ENCODE measurements at regions not wholly inside any gene's neighbourhood (a gene's known extent, or its start where the extent isn't known, plus 50 kb on each side); places are given as distances from the start of the nearest gene placed in this dataset.

- Mint-ChIP-seq H3K36me3 (peaks cover 0 to under 1% of the 10 kb centered on the region in 2 donors), H3K27ac (no peak overlapping the region), H3K9me3 (no peaks in the 10 kb centered on the region)
- peak in 1 of 2 donors; percentile 40 for ATAC-seq
- DNase-seq (ENCODE audit: low spot score in 2 of 2), result no peak
These were observed 52.1 kb downstream of the MPP7 start for GRCh38 chr10:28250782-28251181.

DNA sequence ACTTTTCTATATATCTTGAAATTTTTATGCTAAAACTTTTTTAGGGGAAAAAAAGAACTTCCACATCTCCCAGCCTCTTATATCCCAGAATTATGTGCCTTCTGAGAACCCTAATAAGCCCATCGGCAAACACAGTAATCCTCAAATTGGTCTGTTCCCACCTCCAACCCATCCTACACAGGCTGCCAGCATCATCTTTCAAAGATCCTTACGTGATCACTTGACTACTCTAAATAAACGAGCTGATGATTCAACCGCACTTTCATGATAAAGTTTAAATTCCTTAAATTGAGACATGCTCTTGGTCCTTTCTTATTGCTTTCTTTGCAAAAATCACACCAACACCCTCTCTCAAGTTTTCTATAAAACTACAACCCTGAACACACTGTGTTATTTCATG, 52.5 kb downstream of the MPP7 start:
- Mint-ChIP-seq H3K27ac (no peak overlapping the region), H3K36me3 (peaks cover 0 to 5% of the 10 kb centered on the region in 2 donors), H3K9me3 (no peaks in the 10 kb centered on the region)
- ATAC-seq, result no peak
- no peak for DNase-seq (ENCODE audit: low spot score in 2 of 2)

- DNase-seq (ENCODE audit: low spot score in 2 of 2), result no peak
- H3K9me3 Mint-ChIP-seq, result no peaks in the 10 kb centered on the region
- ATAC-seq, result no peak
- H3K27ac Mint-ChIP-seq, result no peak overlapping the region
- H3K36me3 Mint-ChIP-seq, result peaks cover 0 to 10% of the 10 kb centered on the region in 2 donors
These were observed 53.4 kb downstream of the MPP7 start for GRCh38 chr10:28249512-28249911.

- Mint-ChIP-seq H3K36me3 (peaks cover 0 to 10% of the 10 kb centered on the region in 2 donors), H3K27ac (no peak overlapping the region), H3K9me3 (no peaks in the 10 kb centered on the region)
- peak in 1 of 2 donors; percentile 57 for DNase-seq (ENCODE audit: low spot score in 2 of 2)
- ATAC-seq, result peak in 1 of 2 donors; percentile 87
These were observed 54.8 kb downstream of the MPP7 start for GRCh38 chr10:28248092-28248491.

- no peak for ATAC-seq
- Mint-ChIP-seq H3K27ac (no peak overlapping the region), H3K9me3 (no peaks in the 10 kb centered on the region), H3K36me3 (peaks cover 0 to 10% of the 10 kb centered on the region in 2 donors)
- no peak for DNase-seq (ENCODE audit: low spot score in 2 of 2)
These were observed 56.8 kb downstream of the MPP7 start for GRCh38 chr10:28246023-28246422.

DNA sequence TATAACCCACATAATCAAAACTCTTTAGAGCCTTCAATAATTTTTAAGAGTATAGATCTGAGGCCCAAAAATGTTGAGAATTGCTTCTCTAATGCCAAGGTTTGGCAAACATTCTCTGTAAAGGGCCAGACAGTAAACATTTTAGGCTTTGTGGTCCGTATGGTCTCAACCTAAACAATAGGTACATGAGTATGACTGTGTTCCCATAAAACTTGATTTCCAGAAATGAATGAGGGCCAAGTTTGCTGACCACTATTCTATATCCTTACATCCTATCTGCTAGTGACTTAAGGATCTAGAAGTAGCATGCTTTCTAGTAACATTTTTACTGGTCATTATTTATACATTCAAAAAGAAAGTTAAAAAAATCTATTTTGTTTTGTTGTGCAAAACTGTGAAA, 58.9 kb downstream of the MPP7 start:
- no peak for DNase-seq (ENCODE audit: low spot score in 2 of 2)
- Mint-ChIP-seq H3K27ac (no peak overlapping the region), H3K36me3 (peaks cover 0 to 10% of the 10 kb centered on the region in 2 donors), H3K9me3 (no peaks in the 10 kb centered on the region)
- no peak for ATAC-seq

DNA sequence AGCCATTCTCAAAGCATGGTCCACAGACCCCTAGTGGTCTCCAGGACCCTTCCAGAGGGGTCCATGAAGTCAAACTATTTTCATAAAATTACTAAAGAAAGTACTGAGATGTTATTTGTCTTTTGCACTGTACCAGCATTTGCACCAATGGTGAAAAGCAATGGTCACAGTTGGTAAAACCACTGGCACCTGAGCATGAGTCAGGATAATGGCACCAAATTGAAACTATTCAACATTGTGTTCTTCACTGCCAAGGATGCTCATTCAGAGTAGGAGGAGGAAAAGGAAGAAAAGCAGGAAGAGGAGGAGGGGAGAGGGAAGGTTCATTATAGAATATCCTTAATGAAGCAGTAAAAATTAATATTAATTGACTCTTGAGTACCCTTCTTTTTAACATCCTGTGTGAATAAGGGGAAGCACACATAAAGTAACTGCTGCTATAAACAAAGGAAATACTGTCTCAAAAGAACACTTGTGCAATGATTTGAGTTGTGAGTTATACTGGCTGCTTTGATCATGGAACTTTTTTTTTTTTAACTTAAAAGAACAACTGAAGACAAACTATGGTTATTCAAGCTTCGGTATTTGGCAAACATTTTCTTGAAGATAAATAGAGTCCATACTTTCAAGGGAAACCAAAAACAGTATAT, 60.2 kb downstream of the MPP7 start:
- no peak overlapping the region for H3K27ac Mint-ChIP-seq
- H3K36me3 Mint-ChIP-seq, result peaks cover 0 to 10% of the 10 kb centered on the region in 2 donors
- ATAC-seq, result peak; percentile 33 to 63
- no peak for DNase-seq (ENCODE audit: low spot score in 2 of 2)
- H3K9me3 Mint-ChIP-seq, result no peaks in the 10 kb centered on the region

DNA sequence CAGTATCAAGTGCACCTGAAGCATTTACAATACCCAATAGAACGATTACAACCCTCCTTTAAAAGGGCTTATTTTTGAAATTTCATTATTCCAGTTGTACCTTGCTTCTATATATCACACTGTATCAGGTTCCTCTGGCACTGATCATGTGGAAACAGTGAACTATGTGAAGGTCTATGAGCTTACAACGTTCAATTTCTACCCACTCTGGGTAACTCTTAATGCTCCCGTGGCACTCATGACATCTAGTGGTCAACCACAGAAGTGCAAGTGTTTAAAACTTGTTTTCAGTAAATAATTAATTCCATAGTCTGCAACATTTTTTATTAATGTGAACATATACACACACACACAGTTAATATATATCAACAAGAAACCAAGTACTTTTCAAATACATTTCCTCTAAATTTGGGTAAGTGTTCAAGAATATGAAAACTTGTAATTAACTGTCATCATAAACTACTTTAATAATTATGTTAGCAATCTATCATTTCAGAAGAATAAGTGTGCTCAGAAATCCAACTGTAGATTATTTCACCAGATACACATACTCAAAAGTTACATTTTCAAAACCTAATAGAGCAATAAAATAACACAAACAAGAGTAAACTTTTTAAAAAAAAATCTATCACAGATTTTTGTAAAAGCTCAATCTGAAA, 61.0 kb downstream of the MPP7 start:
- DNase-seq (ENCODE audit: low spot score in 2 of 2) (peak in 1 of 2 donors; percentile 46), ATAC-seq (peak; percentile 56 to 63)
- H3K9me3 Mint-ChIP-seq, result no peaks in the 10 kb centered on the region
- H3K27ac Mint-ChIP-seq, result no peak overlapping the region
- peaks cover 0 to 10% of the 10 kb centered on the region in 2 donors for H3K36me3 Mint-ChIP-seq

DNA sequence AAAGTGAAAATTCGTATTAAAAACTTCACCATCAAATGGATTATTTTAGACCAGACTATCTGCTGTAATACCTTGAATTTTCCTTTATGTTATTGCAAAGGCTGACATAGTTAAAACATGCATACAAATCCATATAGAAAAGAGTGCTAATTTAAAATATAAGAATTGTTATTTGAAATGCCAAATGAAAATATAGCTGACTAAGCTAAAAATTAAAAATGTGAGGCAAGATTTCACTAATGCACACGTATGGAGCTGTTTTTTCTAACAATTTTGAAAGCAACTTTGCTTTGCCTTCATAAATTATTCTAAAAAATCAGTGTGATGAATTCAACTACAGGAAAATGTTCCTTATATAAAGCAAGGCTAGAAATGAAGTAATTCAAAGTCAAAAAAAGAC, 62.5 kb downstream of the MPP7 start:
- H3K9me3 Mint-ChIP-seq, result no peaks in the 10 kb centered on the region
- peaks cover 0 to 6% of the 10 kb centered on the region in 2 donors for H3K36me3 Mint-ChIP-seq
- H3K27ac Mint-ChIP-seq, result no peak overlapping the region
- no peak for DNase-seq (ENCODE audit: low spot score in 2 of 2)
- no peak for ATAC-seq

- no peaks in the 10 kb centered on the region for H3K36me3 Mint-ChIP-seq
- ATAC-seq, result no peak
- H3K9me3 Mint-ChIP-seq, result no peaks in the 10 kb centered on the region
- H3K27ac Mint-ChIP-seq, result no peak overlapping the region
- DNase-seq (ENCODE audit: low spot score in 2 of 2), result no peak
These were observed 66.3 kb downstream of the MPP7 start for GRCh38 chr10:28236591-28236990.

DNA sequence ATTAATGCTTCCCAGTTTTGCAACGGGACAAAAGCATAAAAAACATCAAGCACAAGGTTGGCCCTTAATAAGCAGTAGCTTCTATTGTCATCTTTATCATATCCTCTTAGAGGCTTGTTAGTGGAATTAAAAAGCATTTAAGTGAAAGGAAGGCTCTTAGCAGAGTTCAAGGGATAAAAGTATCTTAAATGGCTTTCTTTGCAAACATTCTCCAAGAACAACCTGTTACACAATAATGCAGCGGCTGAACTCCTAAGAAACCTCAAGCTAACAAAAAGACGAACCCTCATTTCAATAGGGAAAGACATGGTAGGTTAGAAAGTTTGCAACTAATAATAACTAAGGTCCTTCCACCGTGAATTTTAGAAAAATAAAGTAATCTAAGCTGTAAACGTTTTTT, 82.1 kb downstream of the MPP7 start:
- no peak for ATAC-seq
- Mint-ChIP-seq H3K36me3 (no peaks in the 10 kb centered on the region), H3K9me3 (no peaks in the 10 kb centered on the region), H3K27ac (no peak overlapping the region)
- no peak for DNase-seq (ENCODE audit: low spot score in 2 of 2)

DNA sequence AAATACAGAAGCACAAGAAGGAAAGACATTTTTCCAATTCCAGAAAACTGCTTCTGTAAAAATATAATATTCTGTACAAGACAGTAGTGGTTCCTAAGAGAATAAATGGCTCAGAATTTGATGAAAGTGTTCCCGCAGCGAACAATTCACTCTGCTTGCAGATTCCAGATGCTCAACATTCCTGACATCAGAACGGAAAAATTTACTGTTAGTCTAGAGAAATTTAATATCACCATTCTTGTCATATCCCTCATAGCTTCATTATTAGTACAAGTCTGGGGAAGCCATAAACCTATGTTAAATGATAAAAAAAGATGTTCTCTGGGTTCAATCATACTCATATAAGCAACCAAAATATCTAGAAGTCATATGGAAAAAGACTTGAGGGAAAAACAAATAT, 83.6 kb downstream of the MPP7 start:
- ATAC-seq (no peak), DNase-seq (ENCODE audit: low spot score in 2 of 2) (no peak)
- no peak overlapping the region for H3K27ac Mint-ChIP-seq
- no peaks in the 10 kb centered on the region for H3K36me3 Mint-ChIP-seq
- no peaks in the 10 kb centered on the region for H3K9me3 Mint-ChIP-seq

- peak; percentile 98 to 100 for ATAC-seq
- H3K9me3 Mint-ChIP-seq, result no peaks in the 10 kb centered on the region
- H3K27ac Mint-ChIP-seq, result peak overlapping the region in 1 of 2 donors; percentile 22
- peak in 1 of 2 donors; percentile 18 for DNase-seq (ENCODE audit: low spot score in 2 of 2)
- no peaks in the 10 kb centered on the region for H3K36me3 Mint-ChIP-seq
These were observed 85.0 kb downstream of the MPP7 start for GRCh38 chr10:28217848-28218247.

DNA sequence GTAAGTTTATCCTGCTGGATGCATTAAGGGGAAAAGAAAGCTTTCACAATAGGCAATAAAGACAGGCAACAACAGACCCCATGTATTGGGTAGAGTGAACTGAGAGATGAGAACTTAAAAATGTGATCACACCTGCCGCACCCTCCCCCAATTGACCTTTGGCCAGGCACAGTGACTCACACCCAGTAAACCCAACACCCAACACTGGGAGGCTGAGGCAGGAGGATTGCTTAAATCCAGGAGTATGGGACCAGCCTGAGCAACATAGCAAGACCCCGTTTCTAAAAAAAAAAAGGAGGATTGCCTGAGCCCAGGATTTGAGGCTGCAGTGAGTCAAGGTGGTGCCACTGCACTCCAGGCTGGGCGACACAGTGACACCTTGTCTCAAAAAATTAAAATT, 86.9 kb downstream of the MPP7 start:
- ATAC-seq, result no peak
- no peaks in the 10 kb centered on the region for H3K9me3 Mint-ChIP-seq
- no peak for DNase-seq (ENCODE audit: low spot score in 2 of 2)
- peak overlapping the region in 1 of 2 donors; percentile 45 for H3K27ac Mint-ChIP-seq
- peaks cover 0 to 14% of the 10 kb centered on the region in 2 donors for H3K36me3 Mint-ChIP-seq

DNA sequence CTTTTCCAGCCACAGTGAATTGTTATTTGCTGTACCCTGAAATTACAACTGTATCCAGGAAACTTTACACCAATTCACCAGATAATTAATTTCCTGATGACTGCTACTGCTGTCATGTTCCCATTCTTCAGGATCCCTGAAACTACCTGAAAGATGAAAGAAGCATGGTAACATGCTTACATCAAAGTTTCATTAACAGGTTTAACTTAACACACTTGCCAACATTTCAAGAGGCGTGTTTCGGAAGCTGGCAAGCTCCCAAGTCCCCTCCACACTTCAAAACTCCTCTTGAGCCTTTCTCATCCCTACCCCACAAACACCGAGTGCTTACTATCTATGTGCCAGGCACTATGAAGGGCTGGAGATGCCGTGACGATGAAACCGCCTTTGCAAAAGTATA, 88.6 kb downstream of the MPP7 start:
- DNase-seq (ENCODE audit: low spot score in 2 of 2) (no peak), ATAC-seq (no peak)
- no peaks in the 10 kb centered on the region for H3K9me3 Mint-ChIP-seq
- H3K36me3 Mint-ChIP-seq, result peaks cover 0 to 14% of the 10 kb centered on the region in 2 donors
- H3K27ac Mint-ChIP-seq, result no peak overlapping the region

DNA sequence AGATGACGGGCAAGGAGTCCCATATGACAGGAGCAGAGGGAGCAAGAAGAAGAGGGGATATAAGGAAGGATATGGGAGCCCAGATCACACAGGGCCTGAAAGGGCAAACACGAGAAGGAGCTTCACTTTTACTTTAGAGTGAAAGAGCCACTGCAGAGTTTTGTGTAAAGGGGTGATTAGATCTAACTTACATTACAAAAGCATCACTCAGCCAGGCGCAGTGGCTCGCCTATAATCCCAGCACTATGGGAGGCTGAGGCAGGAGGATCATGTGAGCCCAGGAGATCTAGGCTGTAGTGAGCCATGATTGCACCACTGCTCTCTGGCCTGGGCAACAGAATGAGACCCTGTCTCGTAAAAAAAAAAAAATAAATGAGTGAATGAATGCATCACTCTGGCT, 91.1 kb downstream of the MPP7 start:
- no peak overlapping the region for H3K27ac Mint-ChIP-seq
- ATAC-seq (no peak), DNase-seq (ENCODE audit: low spot score in 2 of 2) (no peak)
- H3K36me3 Mint-ChIP-seq, result peaks cover 0 to 21% of the 10 kb centered on the region in 2 donors
- no peaks in the 10 kb centered on the region for H3K9me3 Mint-ChIP-seq

DNA sequence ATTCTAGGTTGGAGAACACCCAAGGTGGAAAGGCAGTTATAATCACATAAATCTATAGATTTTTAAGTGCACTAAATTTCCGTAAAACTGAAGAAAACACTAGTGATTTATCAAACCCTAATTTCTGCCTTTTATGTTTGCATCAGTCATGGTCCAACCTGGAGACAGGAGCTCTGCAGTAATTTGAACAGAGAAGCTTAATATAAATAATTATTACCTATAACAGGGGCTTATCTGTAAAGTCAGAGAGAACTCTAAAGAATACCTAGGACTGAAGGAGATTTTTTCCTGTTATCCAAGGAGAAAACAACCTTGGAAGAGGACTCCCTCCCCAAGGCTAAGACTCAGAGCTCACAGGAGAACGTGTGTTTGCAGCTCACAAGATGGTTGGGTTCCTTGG, 95.1 kb downstream of the MPP7 start:
- peaks cover 0 to 21% of the 10 kb centered on the region in 2 donors for H3K36me3 Mint-ChIP-seq
- DNase-seq (ENCODE audit: low spot score in 2 of 2), result no peak
- no peaks in the 10 kb centered on the region for H3K9me3 Mint-ChIP-seq

DNA sequence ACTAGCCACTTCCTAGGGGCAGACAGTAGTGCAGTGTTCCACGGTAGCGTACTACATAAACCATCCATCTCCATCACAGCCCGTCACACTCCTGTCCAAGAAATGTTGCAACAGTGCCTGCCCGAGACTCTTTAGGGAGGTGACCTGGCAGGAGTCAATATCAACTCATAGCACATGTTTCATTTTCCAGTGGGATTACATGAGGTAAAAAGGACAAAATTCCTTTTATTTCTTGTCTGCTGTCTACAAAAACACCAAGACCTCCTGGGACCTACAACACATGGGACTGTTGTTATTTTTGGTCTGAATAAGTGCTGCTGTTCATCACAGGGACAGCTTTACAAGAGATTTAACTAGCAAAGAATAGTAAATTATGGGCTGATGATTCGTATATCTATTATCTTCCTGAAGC, 99.9 kb downstream of the MPP7 start:
- ATAC-seq (no peak), DNase-seq (ENCODE audit: low spot score in 2 of 2) (no peak)
- no peaks in the 10 kb centered on the region for H3K9me3 Mint-ChIP-seq
- H3K27ac Mint-ChIP-seq, result no peak overlapping the region
- peaks cover 0 to under 1% of the 10 kb centered on the region in 2 donors for H3K36me3 Mint-ChIP-seq

More for the DNA sequence above, 95.1 kb downstream of the MPP7 start:
- H3K27ac Mint-ChIP-seq, result no peak overlapping the region
- no peak for ATAC-seq

All from activated naive CD4-positive, alpha-beta T cell treated with anti-CD3 and anti-CD28 coated beads, Interleukin-2, amount 50 U/mL, for 72 hours (primary cell).